HL-60 (cell line): ENCODE measurements at regions not wholly inside any gene's neighbourhood (a gene's known extent, or its start where the extent isn't known, plus 50 kb on each side); places are given as distances from the start of the nearest gene placed in this dataset.
A peak's percentile ranks its signal among the peaks of the same experiment; 100 is the strongest.

ENCODE experiments used
- DNase-seq, 2 experiments: peaks; one replicate each; pipeline ENCODE4 v3.0.0-alpha.2; 2010 to 2020; ENCODE audit warnings: low read depth in 1 of 2, low spot score in 1 of 2
- H3K27ac ChIP-seq: fragments of 250-450 bp; sonication (Bioruptor Pico); replicated peaks from 2 replicates; pipeline ENCODE4 v1.5.1; 2020; ENCODE audit warnings: mild to moderate bottlenecking, moderate library complexity
- H3K27me3 ChIP-seq: fragments of 250-450 bp; sonication (Bioruptor Pico); 2 replicates; pipeline ENCODE4 v1.5.1; 2021; ENCODE audit warnings: mild to moderate bottlenecking, moderate library complexity; ENCODE audit not compliant: insufficient read depth, poor library complexity, severe bottlenecking
- H3K4me3 ChIP-seq: replicated peaks from 2 replicates; pipeline ENCODE4 v1.5.1; 2011; ENCODE audit warnings: mild to moderate bottlenecking, control low read depth, low read length; ENCODE audit not compliant: insufficient read depth
- GABPA ChIP-seq: IDR thresholded peaks from 2 replicates; pipeline ENCODE4 v1.6.1; 2012; ENCODE audit warnings: low read depth
- POLR2AphosphoS5 ChIP-seq: IDR thresholded peaks from 2 replicates; pipeline ENCODE4 v1.6.1; 2012; ENCODE audit warnings: low read depth
- SPI1 ChIP-seq: IDR thresholded peaks from 2 replicates; pipeline ENCODE4 v1.6.1; 2012; ENCODE audit warnings: low read depth, mild to moderate bottlenecking, borderline replicate concordance
- TF ChIP-seq, protein P1 (sequence below): IDR thresholded peaks from 2 replicates; pipeline ENCODE4 v1.6.1; 2012; ENCODE audit warnings: low read depth; ENCODE audit not compliant: insufficient replicate concordance
- TF ChIP-seq, protein P2 (sequence below): IDR thresholded peaks from one replicate; pipeline ENCODE4 v1.5.1; 2011; ENCODE audit warnings: low read length, control low read depth, inconsistent platforms; ENCODE audit not compliant: insufficient read depth

DNA sequence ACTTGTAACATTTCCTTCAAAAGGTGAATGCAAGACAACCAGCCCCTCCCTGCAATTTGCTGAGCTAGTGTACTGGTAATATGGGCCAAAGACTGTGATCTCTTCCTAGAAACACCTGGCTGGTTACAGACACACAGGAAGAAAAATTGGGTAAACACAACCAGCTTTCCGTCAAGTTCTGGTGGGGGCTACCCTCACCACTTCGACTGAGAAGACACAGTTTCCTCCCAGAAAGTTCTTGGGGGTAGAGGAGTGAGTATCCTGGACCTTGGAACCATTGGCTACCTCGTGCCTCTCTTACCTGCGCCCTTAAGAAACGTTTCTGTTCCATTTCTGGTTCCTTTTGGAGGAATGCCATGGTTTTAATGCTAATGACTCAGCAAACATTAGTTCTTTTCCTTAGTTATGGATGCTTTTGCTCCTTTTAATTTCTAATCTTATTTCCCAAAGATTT is 120.9 kb upstream of the DLX2 start:
- H3K4me3 ChIP-seq: no peak overlapping the region
- H3K27me3 ChIP-seq: no peaks in the 10 kb centered on the region
- no peak for DNase-seq
- TF ChIP-seq GABPA (no peak), SPI1 (no peak), POLR2AphosphoS5 (no peak)
- TF ChIP-seq, protein P1, sequence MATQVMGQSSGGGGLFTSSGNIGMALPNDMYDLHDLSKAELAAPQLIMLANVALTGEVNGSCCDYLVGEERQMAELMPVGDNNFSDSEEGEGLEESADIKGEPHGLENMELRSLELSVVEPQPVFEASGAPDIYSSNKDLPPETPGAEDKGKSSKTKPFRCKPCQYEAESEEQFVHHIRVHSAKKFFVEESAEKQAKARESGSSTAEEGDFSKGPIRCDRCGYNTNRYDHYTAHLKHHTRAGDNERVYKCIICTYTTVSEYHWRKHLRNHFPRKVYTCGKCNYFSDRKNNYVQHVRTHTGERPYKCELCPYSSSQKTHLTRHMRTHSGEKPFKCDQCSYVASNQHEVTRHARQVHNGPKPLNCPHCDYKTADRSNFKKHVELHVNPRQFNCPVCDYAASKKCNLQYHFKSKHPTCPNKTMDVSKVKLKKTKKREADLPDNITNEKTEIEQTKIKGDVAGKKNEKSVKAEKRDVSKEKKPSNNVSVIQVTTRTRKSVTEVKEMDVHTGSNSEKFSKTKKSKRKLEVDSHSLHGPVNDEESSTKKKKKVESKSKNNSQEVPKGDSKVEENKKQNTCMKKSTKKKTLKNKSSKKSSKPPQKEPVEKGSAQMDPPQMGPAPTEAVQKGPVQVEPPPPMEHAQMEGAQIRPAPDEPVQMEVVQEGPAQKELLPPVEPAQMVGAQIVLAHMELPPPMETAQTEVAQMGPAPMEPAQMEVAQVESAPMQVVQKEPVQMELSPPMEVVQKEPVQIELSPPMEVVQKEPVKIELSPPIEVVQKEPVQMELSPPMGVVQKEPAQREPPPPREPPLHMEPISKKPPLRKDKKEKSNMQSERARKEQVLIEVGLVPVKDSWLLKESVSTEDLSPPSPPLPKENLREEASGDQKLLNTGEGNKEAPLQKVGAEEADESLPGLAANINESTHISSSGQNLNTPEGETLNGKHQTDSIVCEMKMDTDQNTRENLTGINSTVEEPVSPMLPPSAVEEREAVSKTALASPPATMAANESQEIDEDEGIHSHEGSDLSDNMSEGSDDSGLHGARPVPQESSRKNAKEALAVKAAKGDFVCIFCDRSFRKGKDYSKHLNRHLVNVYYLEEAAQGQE: no peak
- TF ChIP-seq, protein P2, sequence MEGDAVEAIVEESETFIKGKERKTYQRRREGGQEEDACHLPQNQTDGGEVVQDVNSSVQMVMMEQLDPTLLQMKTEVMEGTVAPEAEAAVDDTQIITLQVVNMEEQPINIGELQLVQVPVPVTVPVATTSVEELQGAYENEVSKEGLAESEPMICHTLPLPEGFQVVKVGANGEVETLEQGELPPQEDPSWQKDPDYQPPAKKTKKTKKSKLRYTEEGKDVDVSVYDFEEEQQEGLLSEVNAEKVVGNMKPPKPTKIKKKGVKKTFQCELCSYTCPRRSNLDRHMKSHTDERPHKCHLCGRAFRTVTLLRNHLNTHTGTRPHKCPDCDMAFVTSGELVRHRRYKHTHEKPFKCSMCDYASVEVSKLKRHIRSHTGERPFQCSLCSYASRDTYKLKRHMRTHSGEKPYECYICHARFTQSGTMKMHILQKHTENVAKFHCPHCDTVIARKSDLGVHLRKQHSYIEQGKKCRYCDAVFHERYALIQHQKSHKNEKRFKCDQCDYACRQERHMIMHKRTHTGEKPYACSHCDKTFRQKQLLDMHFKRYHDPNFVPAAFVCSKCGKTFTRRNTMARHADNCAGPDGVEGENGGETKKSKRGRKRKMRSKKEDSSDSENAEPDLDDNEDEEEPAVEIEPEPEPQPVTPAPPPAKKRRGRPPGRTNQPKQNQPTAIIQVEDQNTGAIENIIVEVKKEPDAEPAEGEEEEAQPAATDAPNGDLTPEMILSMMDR: no peak
- no peak overlapping the region for H3K27ac ChIP-seq

DNA sequence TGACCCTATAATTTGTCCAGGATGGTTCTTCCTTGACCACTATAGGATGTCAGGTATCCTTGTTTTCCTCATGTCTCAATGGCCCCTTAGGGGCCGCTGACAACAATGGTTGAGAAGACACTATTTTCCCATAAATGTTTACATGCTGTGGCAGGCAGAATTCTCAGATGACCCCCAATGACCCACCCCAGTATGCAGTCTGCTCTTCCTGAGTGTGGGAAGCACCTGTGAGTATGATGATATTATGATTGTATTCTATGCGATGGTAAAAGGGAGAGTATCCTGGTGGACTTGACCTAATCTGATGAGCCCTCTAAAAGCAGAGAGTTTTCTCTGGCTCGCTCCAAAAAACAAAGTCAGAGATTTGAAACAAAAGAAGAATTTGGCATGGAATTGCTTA is 123.1 kb upstream of the DLX2 start:
- no peaks in the 10 kb centered on the region for H3K27me3 ChIP-seq
- H3K4me3 ChIP-seq: no peak overlapping the region
- DNase-seq: no peak
- no peak overlapping the region for H3K27ac ChIP-seq
- TF ChIP-seq, protein P2: no peak
- TF ChIP-seq, protein P1: no peak
- TF ChIP-seq GABPA (no peak), SPI1 (no peak), POLR2AphosphoS5 (no peak)

DNA sequence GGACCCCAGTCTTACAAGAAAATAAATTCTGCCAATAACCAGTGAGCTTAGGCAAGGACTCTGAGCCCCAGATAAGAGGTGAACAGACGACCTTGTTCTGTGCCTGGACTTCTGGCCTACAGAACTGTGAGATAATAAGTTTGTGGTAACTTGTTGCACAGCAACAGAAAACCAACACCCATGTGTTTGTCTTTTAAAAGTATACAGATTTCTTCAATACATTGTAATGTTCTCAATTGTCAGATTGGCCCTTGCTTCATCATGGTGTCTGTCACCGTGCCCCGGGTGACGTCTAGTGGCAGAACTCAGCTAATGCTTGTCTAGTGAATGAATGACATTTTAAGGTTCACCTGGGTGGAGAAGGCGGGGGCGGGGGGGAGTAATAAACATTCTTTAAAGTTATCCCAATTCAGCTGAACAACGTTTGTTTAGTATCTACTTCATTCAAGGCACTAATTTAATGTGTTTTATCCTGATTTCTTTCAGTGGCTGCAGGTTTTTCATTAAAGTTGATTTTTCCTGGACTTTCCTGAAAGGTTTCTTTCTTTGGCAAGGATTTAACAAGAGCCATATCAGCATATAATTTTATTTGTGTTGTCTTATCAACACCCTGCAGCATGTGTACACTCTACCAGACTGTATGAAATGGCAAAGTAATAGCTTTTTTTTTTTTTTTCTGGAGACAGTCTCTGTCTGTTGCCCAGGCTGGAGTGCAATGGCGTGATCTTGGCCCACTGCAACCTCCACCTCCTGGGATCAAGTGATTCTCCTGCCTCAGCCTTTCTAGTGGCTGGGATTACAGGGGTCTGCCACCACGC is 123.8 kb upstream of the DLX2 start:
- Histone ChIP-seq H3K27ac (no peak overlapping the region), H3K27me3 (no peaks in the 10 kb centered on the region), H3K4me3 (no peak overlapping the region)
- peak in 1 of 2 experiments; percentile 77 for DNase-seq
- no peak for TF ChIP-seq POLR2AphosphoS5
- TF ChIP-seq, protein P2: peak; percentile 54
- no peak for TF ChIP-seq SPI1
- TF ChIP-seq, protein P1: no peak
